ENCODE measurements at regions not wholly inside any gene's neighbourhood (a gene's known extent, or its start where the extent isn't known, plus 50 kb on each side); places are given as distances from the start of the nearest gene placed in this dataset.

DNA sequence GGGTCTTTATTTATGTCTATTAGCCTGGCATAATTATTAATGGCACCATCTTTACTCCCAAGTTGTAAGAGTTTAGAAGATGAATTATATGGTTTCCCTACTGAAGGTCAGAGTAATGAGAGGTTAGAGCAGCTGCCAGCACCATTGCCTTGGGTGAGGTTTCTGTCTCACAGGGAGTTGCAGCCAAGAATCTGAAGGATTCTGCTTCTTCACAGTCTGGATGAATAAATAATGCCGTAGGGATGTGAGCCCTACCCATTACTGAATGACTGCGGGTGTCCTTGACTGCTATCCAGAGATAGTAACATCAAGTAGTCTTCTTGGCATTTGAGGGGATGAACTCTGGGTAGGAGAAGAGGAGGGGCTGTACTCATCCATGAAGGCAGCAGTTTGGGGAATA is 52.8 kb upstream of the SMIM36 start:
- CTCF ChIA-PET = no interaction called here
- no peak for TF ChIP-seq ELF4 (IDR thresholded peaks at IDR 0.05)
- no peak for TF ChIP-seq PKNOX1 (IDR thresholded peaks at IDR 0.05)
- TF ChIP-seq ZNF384 (IDR thresholded peaks at IDR 0.05) = no peak
- no peak for TF ChIP-seq FOXA1 (IDR thresholded peaks at IDR 0.05)
- TF ChIP-seq ARNT (IDR thresholded peaks at IDR 0.05) = no peak
- TF ChIP-seq HDGF (IDR thresholded peaks at IDR 0.05; ENCODE audit: borderline replicate concordance) = no peak
- no peak for TF ChIP-seq SP1 (IDR thresholded peaks at IDR 0.05)
- TF ChIP-seq SUZ12 (IDR thresholded peaks at IDR 0.05) = no peak
- TF ChIP-seq FOXK2 (IDR thresholded peaks at IDR 0.05) = no peak
- TF ChIP-seq NFRKB (IDR thresholded peaks at IDR 0.05) = no peak
- no peak for TF ChIP-seq BHLHE40 (IDR thresholded peaks at IDR 0.05; ENCODE audit: borderline replicate concordance)
- TF ChIP-seq CTBP1 (IDR thresholded peaks at IDR 0.05; ENCODE audit: borderline replicate concordance) = no peak
- no peak for DNase-seq (ENCODE audit: extremely low spot score)
- POLR2A ChIA-PET = interaction anchor here (1.1 kb wide), 1 partner anchor 187 kb away, joined by 3 read pairs; the partner anchor contains the start of gene PCTP

DNA sequence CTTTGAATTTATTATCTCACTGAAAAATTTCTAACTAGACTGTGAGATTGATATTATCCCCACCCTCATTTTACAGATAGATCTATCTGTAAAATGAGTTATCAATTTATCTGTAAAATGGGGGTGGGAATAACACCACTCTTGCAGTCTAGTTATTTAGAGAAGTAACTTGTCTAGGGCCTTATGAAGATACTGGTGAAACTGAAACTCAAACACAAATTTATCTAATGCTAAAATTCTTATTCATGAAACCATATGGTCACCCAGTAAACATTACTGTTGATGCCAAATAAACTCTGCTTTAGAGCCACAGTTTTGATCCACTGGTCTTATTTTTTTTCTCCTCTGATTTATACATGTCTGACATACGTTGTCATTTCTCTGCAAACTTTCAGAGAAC is 52.1 kb upstream of the SMIM36 start:
- ChIA-PET CTCF (no interaction called here), POLR2A (no interaction called here)
- no peak for DNase-seq (ENCODE audit: extremely low spot score)
- TF ChIP-seq NFRKB (IDR thresholded peaks at IDR 0.05) (no peak), L3MBTL2 (conservative IDR thresholded peaks at IDR 0.05) (no peak), SP1 (IDR thresholded peaks at IDR 0.05) (no peak), HDGF (IDR thresholded peaks at IDR 0.05; ENCODE audit: borderline replicate concordance) (no peak), BHLHE40 (IDR thresholded peaks at IDR 0.05; ENCODE audit: borderline replicate concordance) (no peak), SUZ12 (IDR thresholded peaks at IDR 0.05) (no peak), FOXA1 (IDR thresholded peaks at IDR 0.05) (no peak), ARNT (IDR thresholded peaks at IDR 0.05) (no peak), FOXM1 (IDR thresholded peaks at IDR 0.05; ENCODE audit: borderline replicate concordance) (no peak), TARDBP (IDR thresholded peaks at IDR 0.05) (no peak), ZNF384 (IDR thresholded peaks at IDR 0.05) (no peak)

DNA sequence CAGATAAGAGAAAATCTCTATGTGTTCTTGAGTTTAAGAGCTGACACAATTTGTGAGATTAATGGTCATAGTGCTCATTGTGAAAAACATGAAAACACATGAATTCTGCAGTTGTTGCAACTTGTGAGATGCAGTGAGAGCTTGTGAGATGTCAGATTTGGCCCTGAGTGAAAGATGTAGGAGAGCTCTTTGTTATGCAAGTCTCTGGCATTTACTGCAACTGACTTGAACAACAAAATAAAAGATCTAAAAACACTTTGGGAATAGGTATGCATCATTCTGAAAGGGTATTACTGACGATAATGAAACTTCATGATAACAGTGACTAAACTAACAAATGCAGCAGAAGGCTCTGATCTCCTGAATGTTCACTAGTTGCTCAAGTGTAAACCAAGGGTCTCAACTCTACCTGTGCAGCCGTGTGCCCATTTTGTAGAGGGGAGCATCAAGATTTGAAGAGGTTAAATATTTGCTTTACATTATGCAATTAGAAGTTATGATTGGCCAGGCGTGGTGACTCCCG is 50.8 kb upstream of the SMIM36 start:
- POLR2A ChIA-PET = no interaction called here
- CTCF ChIA-PET = no interaction called here
- TF ChIP-seq ZNF384 (IDR thresholded peaks at IDR 0.05) = no peak
- TF ChIP-seq SUZ12 (IDR thresholded peaks at IDR 0.05) = no peak
- no peak for TF ChIP-seq FOXA1 (IDR thresholded peaks at IDR 0.05)
- TF ChIP-seq SP1 (IDR thresholded peaks at IDR 0.05) = no peak
- no peak for TF ChIP-seq PKNOX1 (IDR thresholded peaks at IDR 0.05)
- TF ChIP-seq HDGF (IDR thresholded peaks at IDR 0.05; ENCODE audit: borderline replicate concordance) = no peak
- no peak for TF ChIP-seq ARNT (IDR thresholded peaks at IDR 0.05)
- no peak for TF ChIP-seq NFRKB (IDR thresholded peaks at IDR 0.05)
- TF ChIP-seq FOXM1 (IDR thresholded peaks at IDR 0.05; ENCODE audit: borderline replicate concordance) = no peak
- TF ChIP-seq CTBP1 (IDR thresholded peaks at IDR 0.05; ENCODE audit: borderline replicate concordance) = no peak
- TF ChIP-seq LEF1 (IDR thresholded peaks at IDR 0.05; ENCODE audit: borderline replicate concordance) = no peak
- DNase-seq (ENCODE audit: extremely low spot score) = no peak

- ChIA-PET CTCF (no interaction called here), POLR2A (no interaction called here)
- TF ChIP-seq ARNT (IDR thresholded peaks at IDR 0.05) = no peak
- TF ChIP-seq ELF4 (IDR thresholded peaks at IDR 0.05) = no peak
- TF ChIP-seq PKNOX1 (IDR thresholded peaks at IDR 0.05) = no peak
- TF ChIP-seq FOXK2 (IDR thresholded peaks at IDR 0.05) = no peak
- no peak for TF ChIP-seq NFRKB (IDR thresholded peaks at IDR 0.05)
- no peak for TF ChIP-seq SP1 (IDR thresholded peaks at IDR 0.05)
- TF ChIP-seq HDGF (IDR thresholded peaks at IDR 0.05; ENCODE audit: borderline replicate concordance) = no peak
- TF ChIP-seq LEF1 (IDR thresholded peaks at IDR 0.05; ENCODE audit: borderline replicate concordance) = no peak
- TF ChIP-seq CTBP1 (IDR thresholded peaks at IDR 0.05; ENCODE audit: borderline replicate concordance) = no peak
- no peak for DNase-seq (ENCODE audit: extremely low spot score)
Measured at GRCh38 chr17:55561316-55561972, 50.2 kb upstream of the SMIM36 start.
